Uterus (tissue), 3 donors: ENCODE measurements at regions not wholly inside any gene's neighbourhood (a gene's known extent, or its start where the extent isn't known, plus 50 kb on each side); places are given as distances from the start of the nearest gene placed in this dataset.
A peak's percentile ranks its signal among the peaks of the same experiment; 100 is the strongest.

Source experiments
- DNase-seq, 2 donors: peaks; one replicate each; pipeline ENCODE4 v3.0.0-alpha.2; 2019 to 2020
- H3K27ac ChIP-seq, 2 donors: fragments of 200-600 bp; sonication (generic); 1 replicate in 1 of 2; 2 replicates in 1 of 2; pipeline ENCODE4 v1.5.1; 2016 to 2018
- H3K27me3 ChIP-seq, 2 donors: fragments of 200-600 bp; sonication (generic); one replicate each; pipeline ENCODE4 v1.5.1; 2018 to 2019; ENCODE audit warnings: control low read depth in 1 of 2
- H3K36me3 ChIP-seq, 2 donors: fragments of 200-600 bp; sonication (generic); one replicate each; pipeline ENCODE4 v1.5.1; 2019; ENCODE audit warnings: control low read depth in 1 of 2
- H3K4me1 ChIP-seq, 2 donors: fragments of 200-600 bp; sonication (generic); one replicate each; pipeline ENCODE4 v1.5.1; 2018 to 2019; ENCODE audit warnings: control low read depth in 1 of 2
- H3K4me3 ChIP-seq, 2 donors: fragments of 200-600 bp; sonication (generic); 1 replicate in 1 of 2; 2 replicates in 1 of 2; pipeline ENCODE4 v1.5.1; 2018 to 2019; ENCODE audit warnings: mild to moderate bottlenecking in 1 of 2
- H3K9me3 ChIP-seq, 2 donors: fragments of 200-600 bp; sonication (generic); one replicate each; pipeline ENCODE4 v1.5.1; 2019; ENCODE audit warnings: control low read depth in 1 of 2
- POLR2A ChIP-seq, 2 donors: fragments of 450-650 bp; IDR thresholded peaks; one replicate each; pipeline ENCODE4 v1.6.1; 2016; ENCODE audit warnings: antibody characterized with exemption in 2 of 2, mild to moderate bottlenecking in 1 of 2, moderate library complexity in 1 of 2
- intact Hi-C: fragments of 100-400 bp; cut with DNase I; formaldehyde crosslinking; loops from one replicate; pipeline ENCODE4 v1.15.1; 2023; ENCODE audit warnings: low total_unique reads
- TF ChIP-seq, protein P1 (sequence below), 4 experiments: fragments of 200-600 bp in 2 of 4; fragments of 450-650 bp in 2 of 4; sonication (generic) in 2 of 4; IDR thresholded peaks; one replicate each; pipeline ENCODE4 v1.5.1; 2016 to 2019; ENCODE audit warnings: antibody characterized with exemption in 4 of 4, mild to moderate bottlenecking in 2 of 4, moderate library complexity in 1 of 4
- donor health status: DM: yes; HTN: yes; CAD: no.

- intact Hi-C loops: no loop called here
- H3K27me3 ChIP-seq: no peaks in the 10 kb centered on the region
- H3K4me1 ChIP-seq: no peaks in the 10 kb centered on the region
- no peaks in the 10 kb centered on the region for H3K9me3 ChIP-seq
- DNase-seq: no peak
- H3K4me3 ChIP-seq: no peak overlapping the region
- TF ChIP-seq, protein P1, sequence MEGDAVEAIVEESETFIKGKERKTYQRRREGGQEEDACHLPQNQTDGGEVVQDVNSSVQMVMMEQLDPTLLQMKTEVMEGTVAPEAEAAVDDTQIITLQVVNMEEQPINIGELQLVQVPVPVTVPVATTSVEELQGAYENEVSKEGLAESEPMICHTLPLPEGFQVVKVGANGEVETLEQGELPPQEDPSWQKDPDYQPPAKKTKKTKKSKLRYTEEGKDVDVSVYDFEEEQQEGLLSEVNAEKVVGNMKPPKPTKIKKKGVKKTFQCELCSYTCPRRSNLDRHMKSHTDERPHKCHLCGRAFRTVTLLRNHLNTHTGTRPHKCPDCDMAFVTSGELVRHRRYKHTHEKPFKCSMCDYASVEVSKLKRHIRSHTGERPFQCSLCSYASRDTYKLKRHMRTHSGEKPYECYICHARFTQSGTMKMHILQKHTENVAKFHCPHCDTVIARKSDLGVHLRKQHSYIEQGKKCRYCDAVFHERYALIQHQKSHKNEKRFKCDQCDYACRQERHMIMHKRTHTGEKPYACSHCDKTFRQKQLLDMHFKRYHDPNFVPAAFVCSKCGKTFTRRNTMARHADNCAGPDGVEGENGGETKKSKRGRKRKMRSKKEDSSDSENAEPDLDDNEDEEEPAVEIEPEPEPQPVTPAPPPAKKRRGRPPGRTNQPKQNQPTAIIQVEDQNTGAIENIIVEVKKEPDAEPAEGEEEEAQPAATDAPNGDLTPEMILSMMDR (IDR thresholded peaks at IDR 0.05): no peak
- no peak for TF ChIP-seq POLR2A (IDR thresholded peaks at IDR 0.05)
- no peaks in the 10 kb centered on the region for H3K36me3 ChIP-seq
- no peak overlapping the region for H3K27ac ChIP-seq
These were observed 61.0 kb downstream of the POLR2M start for GRCh38 chr15:57767481-57767880.

DNA sequence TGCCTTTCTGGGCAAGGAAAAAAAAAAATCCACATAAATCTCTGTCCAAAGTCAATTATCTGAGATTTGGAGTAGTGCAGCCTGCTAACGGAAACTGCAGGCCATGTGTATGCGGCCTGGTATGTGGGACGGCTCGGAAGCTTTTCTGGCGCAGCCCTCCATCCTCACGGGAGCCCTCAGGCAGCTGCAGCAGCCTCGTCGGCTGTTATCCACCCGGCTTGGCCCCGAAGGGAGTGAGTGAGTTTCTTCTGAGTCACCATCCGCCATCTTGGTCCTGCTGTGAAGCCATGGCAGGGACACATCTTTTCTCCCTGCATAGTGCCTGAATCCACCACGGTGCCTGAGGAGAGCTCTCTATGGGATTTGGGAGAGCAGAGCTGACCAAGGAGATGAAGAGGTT is 62.8 kb downstream of the POLR2M start:
- Histone ChIP-seq H3K27me3 (no peaks in the 10 kb centered on the region), H3K4me1 (no peaks in the 10 kb centered on the region), H3K27ac (peak overlapping the region; percentile 38 to 52), H3K4me3 (no peak overlapping the region), H3K9me3 (no peaks in the 10 kb centered on the region), H3K36me3 (no peaks in the 10 kb centered on the region)
- TF ChIP-seq, protein P1 (IDR thresholded peaks at IDR 0.05): no peak
- TF ChIP-seq POLR2A (IDR thresholded peaks at IDR 0.05): no peak
- DNase-seq: peak; percentile 53 to 70
- intact Hi-C loops: no loop called here

- H3K27ac ChIP-seq: no peak overlapping the region
- intact Hi-C loops: no loop called here
- no peak overlapping the region for H3K4me3 ChIP-seq
- no peaks in the 10 kb centered on the region for H3K4me1 ChIP-seq
- TF ChIP-seq, protein P1 (IDR thresholded peaks at IDR 0.05): no peak
- no peak for TF ChIP-seq POLR2A (IDR thresholded peaks at IDR 0.05)
- H3K27me3 ChIP-seq: no peaks in the 10 kb centered on the region
- DNase-seq: no peak
- H3K9me3 ChIP-seq: no peaks in the 10 kb centered on the region
- no peaks in the 10 kb centered on the region for H3K36me3 ChIP-seq
These were observed 64.0 kb downstream of the POLR2M start for GRCh38 chr15:57770495-57770894.

DNA sequence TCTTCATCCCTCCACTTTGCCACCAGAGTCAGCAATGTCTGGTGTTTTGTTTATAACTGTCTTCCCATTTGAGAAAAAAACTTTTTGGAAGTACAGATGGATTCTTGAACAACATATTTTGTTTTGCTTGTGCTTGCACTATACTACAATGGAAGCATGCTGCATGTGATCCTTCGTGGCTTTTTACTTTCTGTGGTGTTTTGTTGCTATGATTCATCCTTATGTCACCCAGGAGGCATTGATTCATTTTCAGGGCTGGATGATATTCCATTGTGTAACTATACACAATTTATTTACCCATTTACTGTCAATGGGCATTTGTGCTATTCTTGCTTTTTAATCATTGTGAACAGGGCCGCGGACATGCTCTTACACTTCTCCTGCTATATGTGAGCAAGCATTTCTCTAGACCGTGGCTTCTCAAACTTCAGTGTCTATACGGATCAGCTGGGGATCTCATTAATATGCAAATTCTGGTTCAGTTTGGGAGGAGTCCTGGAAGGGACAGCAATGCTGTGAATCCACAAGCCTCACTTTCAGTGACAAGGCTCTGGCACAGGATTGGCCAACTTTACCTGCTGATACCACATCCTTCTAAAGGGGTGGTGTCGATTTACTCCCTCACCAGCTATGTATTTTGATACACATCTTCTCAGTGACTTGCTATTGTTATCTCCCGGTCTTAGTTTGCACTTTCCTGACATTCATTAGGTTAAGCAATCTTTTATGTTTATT is 65.9 kb downstream of the POLR2M start:
- intact Hi-C loops: no loop called here
- Histone ChIP-seq H3K27ac (no peak overlapping the region), H3K4me1 (no peaks in the 10 kb centered on the region), H3K36me3 (no peaks in the 10 kb centered on the region), H3K4me3 (no peak overlapping the region), H3K9me3 (no peaks in the 10 kb centered on the region), H3K27me3 (no peaks in the 10 kb centered on the region)
- DNase-seq: no peak
- no peak for TF ChIP-seq POLR2A (IDR thresholded peaks at IDR 0.05)
- TF ChIP-seq, protein P1 (IDR thresholded peaks at IDR 0.05): no peak

DNA sequence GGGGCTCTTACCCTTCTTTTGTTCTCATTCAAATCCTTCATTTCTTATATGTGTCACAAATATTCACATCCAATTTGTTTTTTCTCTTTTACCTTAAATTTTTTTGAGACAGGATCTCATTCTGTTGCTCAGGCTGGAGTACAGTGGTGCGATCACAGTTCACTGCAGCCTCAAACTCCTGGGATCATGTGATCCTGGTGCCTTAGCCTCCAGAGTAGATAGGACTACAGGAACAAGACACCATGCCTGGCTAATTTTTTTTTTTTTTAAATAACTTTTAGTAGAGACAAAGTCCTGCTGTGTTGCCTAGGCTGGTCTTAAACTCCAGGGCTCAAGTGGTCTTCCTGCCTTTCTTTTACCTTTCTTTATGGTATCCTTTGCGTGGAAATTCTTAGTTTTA is 66.5 kb downstream of the POLR2M start:
- Histone ChIP-seq H3K9me3 (no peaks in the 10 kb centered on the region), H3K4me1 (no peaks in the 10 kb centered on the region), H3K27ac (no peak overlapping the region), H3K4me3 (no peak overlapping the region), H3K27me3 (no peaks in the 10 kb centered on the region), H3K36me3 (no peaks in the 10 kb centered on the region)
- no peak for DNase-seq
- intact Hi-C loops: no loop called here
- TF ChIP-seq, protein P1 (IDR thresholded peaks at IDR 0.05): no peak
- TF ChIP-seq POLR2A (IDR thresholded peaks at IDR 0.05): no peak
